HEK293 (cell line): ENCODE measurements at regions not wholly inside any gene's neighbourhood (a gene's known extent, or its start where the extent isn't known, plus 50 kb on each side); places are given as distances from the start of the nearest gene placed in this dataset.

ENCODE experiments used
- CTCF ChIP-seq: fragments of 450-650 bp; formaldehyde crosslinking; IDR thresholded peaks from 2 replicates; pipeline ENCODE4 v1.5.1; 2016; ENCODE audit warnings: missing biosample characterization, missing genetic modification characterization
- MEIS1 ChIP-seq: sonication (generic); formaldehyde crosslinking; IDR thresholded peaks from 2 replicates; pipeline ENCODE4 v1.8.1; 2022; ENCODE audit warnings: missing genetic modification reagents, mild to moderate bottlenecking, borderline replicate concordance
- PRDM10 ChIP-seq: fragments of 450-650 bp; formaldehyde crosslinking; IDR thresholded peaks from 2 replicates; pipeline ENCODE4 v1.5.1; 2016; ENCODE audit warnings: missing biosample characterization, missing genetic modification characterization
- TCF7L2 ChIP-seq: IDR thresholded peaks from 2 replicates; pipeline ENCODE4 v1.6.1; 2011; ENCODE audit warnings: low read depth, mild to moderate bottlenecking, inconsistent platforms, low read length, moderate library complexity, borderline replicate concordance
- ZBTB21 ChIP-seq: fragments of 450-650 bp; formaldehyde crosslinking; IDR thresholded peaks from 2 replicates; pipeline ENCODE4 v1.5.1; 2017; ENCODE audit warnings: missing biosample characterization, missing genetic modification characterization
- ZFP3 ChIP-seq: fragments of 450-650 bp; formaldehyde crosslinking; IDR thresholded peaks from 2 replicates; pipeline ENCODE4 v1.5.1; 2016; ENCODE audit warnings: low read depth, missing biosample characterization, missing genetic modification characterization
- ZNF561 ChIP-seq: fragments of 450-650 bp; IDR thresholded peaks from 2 replicates; pipeline ENCODE4 v1.5.1; 2018; ENCODE audit warnings: missing biosample characterization, missing genetic modification characterization, borderline replicate concordance
- TF ChIP-seq, protein P1 (sequence below): fragments of 450-650 bp; formaldehyde crosslinking; IDR thresholded peaks from 2 replicates; pipeline ENCODE4 v1.5.1; 2016; ENCODE audit warnings: missing biosample characterization, missing genetic modification characterization
- TF ChIP-seq, protein P2 (sequence below): fragments of 450-650 bp; formaldehyde crosslinking; IDR thresholded peaks from 2 replicates; pipeline ENCODE4 v1.5.1; 2016; ENCODE audit warnings: missing biosample characterization, missing genetic modification characterization, low read depth

GRCh38 chr5:86199287-86199686, 418.5 kb upstream of the COX7C start:
- TF ChIP-seq ZBTB21 (tag by site-specific recombination), result no peak
- TF ChIP-seq CTCF (tag by site-specific recombination), result no peak
- TF ChIP-seq, protein P1, sequence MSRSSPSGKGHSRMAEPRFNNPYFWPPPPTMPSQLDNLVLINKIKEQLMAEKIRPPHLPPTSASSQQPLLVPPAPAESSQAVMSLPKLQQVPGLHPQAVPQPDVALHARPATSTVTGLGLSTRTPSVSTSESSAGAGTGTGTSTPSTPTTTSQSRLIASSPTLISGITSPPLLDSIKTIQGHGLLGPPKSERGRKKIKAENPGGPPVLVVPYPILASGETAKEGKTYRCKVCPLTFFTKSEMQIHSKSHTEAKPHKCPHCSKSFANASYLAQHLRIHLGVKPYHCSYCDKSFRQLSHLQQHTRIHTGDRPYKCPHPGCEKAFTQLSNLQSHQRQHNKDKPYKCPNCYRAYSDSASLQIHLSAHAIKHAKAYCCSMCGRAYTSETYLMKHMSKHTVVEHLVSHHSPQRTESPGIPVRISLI (tag by site-specific recombination), result no peak
- no peak for TF ChIP-seq ZFP3 (tag by site-specific recombination)
- TF ChIP-seq TCF7L2, result no peak
- no peak for TF ChIP-seq MEIS1
- no peak for TF ChIP-seq ZNF561 (tag by site-specific recombination)
- TF ChIP-seq PRDM10 (tag by site-specific recombination), result no peak
- TF ChIP-seq, protein P2, sequence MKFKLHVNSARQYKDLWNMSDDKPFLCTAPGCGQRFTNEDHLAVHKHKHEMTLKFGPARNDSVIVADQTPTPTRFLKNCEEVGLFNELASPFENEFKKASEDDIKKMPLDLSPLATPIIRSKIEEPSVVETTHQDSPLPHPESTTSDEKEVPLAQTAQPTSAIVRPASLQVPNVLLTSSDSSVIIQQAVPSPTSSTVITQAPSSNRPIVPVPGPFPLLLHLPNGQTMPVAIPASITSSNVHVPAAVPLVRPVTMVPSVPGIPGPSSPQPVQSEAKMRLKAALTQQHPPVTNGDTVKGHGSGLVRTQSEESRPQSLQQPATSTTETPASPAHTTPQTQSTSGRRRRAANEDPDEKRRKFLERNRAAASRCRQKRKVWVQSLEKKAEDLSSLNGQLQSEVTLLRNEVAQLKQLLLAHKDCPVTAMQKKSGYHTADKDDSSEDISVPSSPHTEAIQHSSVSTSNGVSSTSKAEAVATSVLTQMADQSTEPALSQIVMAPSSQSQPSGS, result no peak
